OCI-LY3 (cell line): ENCODE measurements at regions not wholly inside any gene's neighbourhood (a gene's known extent, or its start where the extent isn't known, plus 50 kb on each side); places are given as distances from the start of the nearest gene placed in this dataset.

Experiments used
- H2AFZ ChIP-seq: fragments of 200-600, 300-600 bp; shearing (Covaris generic); 2 replicates; pipeline ENCODE4 v1.6.0; 2014; ENCODE audit warnings: antibody characterized with exemption, low read depth, low read length
- H3K27ac ChIP-seq: fragments of 200-600, 300-600 bp; sonication (generic); 2 replicates; pipeline ENCODE4 v1.5.1; 2014; ENCODE audit warnings: mild to moderate bottlenecking, low read length, moderate library complexity, mixed read lengths
- H3K27me3 ChIP-seq: fragments of 200-600, 300-600 bp; sonication (generic); 2 replicates; pipeline ENCODE4 v1.6.1; 2014; ENCODE audit warnings: low read depth, low read length, mixed read lengths
- H3K36me3 ChIP-seq: fragments of 200-600, 300-600 bp; sonication (generic); replicated peaks from 2 replicates; pipeline ENCODE3; 2014; ENCODE audit warnings: low read depth, low read length, mixed read lengths
- H3K4me1 ChIP-seq: fragments of 300-600, 200-600 bp; sonication (generic); 2 replicates; pipeline ENCODE4 v1.6.1; 2014; ENCODE audit warnings: low read length, mixed read lengths
- H3K4me2 ChIP-seq: fragments of 200-600, 300-600 bp; sonication (generic); 2 replicates; pipeline ENCODE4 v1.6.1; 2014; ENCODE audit warnings: low read length, mixed read lengths
- H3K4me3 ChIP-seq: fragments of 300-600, 200-600 bp; sonication (generic); 2 replicates; pipeline ENCODE4 v1.5.1; 2014; ENCODE audit warnings: antibody characterized with exemption, mild to moderate bottlenecking, low read length, moderate library complexity
- H3K79me2 ChIP-seq: fragments of 300-600, 200-600 bp; shearing (Covaris generic); 2 replicates; pipeline ENCODE4 v1.6.1; 2014; ENCODE audit warnings: mild to moderate bottlenecking, low read length, mixed read lengths
- H3K9ac ChIP-seq: fragments of 300-600, 200-600 bp; shearing (Covaris generic); 2 replicates; pipeline ENCODE4 v1.6.0; 2014; ENCODE audit warnings: mild to moderate bottlenecking, low read length, moderate library complexity
- H3K9me3 ChIP-seq: fragments of 200-600, 300-600 bp; shearing (Covaris generic); 2 replicates; pipeline ENCODE4 v1.6.1; 2014; ENCODE audit warnings: low read length, mixed read lengths; ENCODE audit not compliant: insufficient read depth
- H4K20me1 ChIP-seq: fragments of 200-600, 300-600 bp; sonication (generic); 2 replicates; pipeline ENCODE4 v1.6.1; 2016; ENCODE audit warnings: low read length, mixed read lengths; ENCODE audit not compliant: insufficient read depth
- EZH2phosphoT487 ChIP-seq: fragments of 200-600 bp; shearing (Covaris generic); IDR thresholded peaks from 2 replicates; pipeline ENCODE4 v1.6.1; 2018; ENCODE audit warnings: antibody characterized with exemption, mixed run types, low read depth
- TF ChIP-seq, protein P1 (sequence below): fragments of 200-600, 300-600 bp; sonication (generic); IDR thresholded peaks from 2 replicates; pipeline ENCODE4 v1.5.1; 2014; ENCODE audit warnings: antibody characterized with exemption, low read length, low read depth

GRCh38 chr4:14524276-14524675 is 478.0 kb upstream of the CPEB2 start:
- Histone ChIP-seq H3K79me2 (no peaks in the 10 kb centered on the region), H3K4me3 (no peak overlapping the region), H3K27ac (no peak overlapping the region), H3K4me1 (no peaks in the 10 kb centered on the region), H2AFZ (no peak overlapping the region), H3K4me2 (no peak overlapping the region), H3K9ac (no peak overlapping the region), H3K9me3 (no peaks in the 10 kb centered on the region), H4K20me1 (no peaks in the 10 kb centered on the region), H3K27me3 (no peaks in the 10 kb centered on the region), H3K36me3 (no peaks in the 10 kb centered on the region)
- TF ChIP-seq, protein P1, sequence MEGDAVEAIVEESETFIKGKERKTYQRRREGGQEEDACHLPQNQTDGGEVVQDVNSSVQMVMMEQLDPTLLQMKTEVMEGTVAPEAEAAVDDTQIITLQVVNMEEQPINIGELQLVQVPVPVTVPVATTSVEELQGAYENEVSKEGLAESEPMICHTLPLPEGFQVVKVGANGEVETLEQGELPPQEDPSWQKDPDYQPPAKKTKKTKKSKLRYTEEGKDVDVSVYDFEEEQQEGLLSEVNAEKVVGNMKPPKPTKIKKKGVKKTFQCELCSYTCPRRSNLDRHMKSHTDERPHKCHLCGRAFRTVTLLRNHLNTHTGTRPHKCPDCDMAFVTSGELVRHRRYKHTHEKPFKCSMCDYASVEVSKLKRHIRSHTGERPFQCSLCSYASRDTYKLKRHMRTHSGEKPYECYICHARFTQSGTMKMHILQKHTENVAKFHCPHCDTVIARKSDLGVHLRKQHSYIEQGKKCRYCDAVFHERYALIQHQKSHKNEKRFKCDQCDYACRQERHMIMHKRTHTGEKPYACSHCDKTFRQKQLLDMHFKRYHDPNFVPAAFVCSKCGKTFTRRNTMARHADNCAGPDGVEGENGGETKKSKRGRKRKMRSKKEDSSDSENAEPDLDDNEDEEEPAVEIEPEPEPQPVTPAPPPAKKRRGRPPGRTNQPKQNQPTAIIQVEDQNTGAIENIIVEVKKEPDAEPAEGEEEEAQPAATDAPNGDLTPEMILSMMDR: no peak
- TF ChIP-seq EZH2phosphoT487: no peak

GRCh38 chr4:14528918-14529317 is 473.4 kb upstream of the CPEB2 start:
- Histone ChIP-seq H3K9ac (no peak overlapping the region), H3K27me3 (no peaks in the 10 kb centered on the region), H3K4me3 (no peak overlapping the region), H3K36me3 (no peaks in the 10 kb centered on the region), H3K9me3 (no peaks in the 10 kb centered on the region), H3K4me2 (no peak overlapping the region), H3K79me2 (no peaks in the 10 kb centered on the region), H2AFZ (no peak overlapping the region), H3K4me1 (no peaks in the 10 kb centered on the region), H3K27ac (no peak overlapping the region), H4K20me1 (no peaks in the 10 kb centered on the region)
- no peak for TF ChIP-seq EZH2phosphoT487

DNA sequence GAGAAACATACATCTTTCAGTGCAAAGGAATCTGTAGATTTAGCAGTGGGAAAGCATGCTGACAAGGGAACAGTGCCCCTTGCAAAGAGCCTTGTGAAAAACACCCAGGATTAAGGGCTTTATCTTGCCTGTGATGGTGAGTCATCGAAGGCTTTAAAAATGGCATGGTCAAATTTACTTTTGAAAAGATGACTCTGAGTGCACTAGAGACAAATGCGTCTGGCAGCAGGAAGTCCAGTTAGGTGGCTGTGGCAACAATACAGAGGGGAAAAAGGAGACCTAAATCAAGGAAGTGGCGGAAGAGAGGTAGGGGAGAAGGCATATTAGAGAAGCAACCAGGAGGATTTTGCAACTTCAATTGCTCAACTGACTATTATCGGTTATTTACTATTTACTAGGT is 472.6 kb upstream of the CPEB2 start:
- TF ChIP-seq, protein P1: no peak
- TF ChIP-seq EZH2phosphoT487: no peak
- Histone ChIP-seq H3K4me2 (no peak overlapping the region), H3K9me3 (no peaks in the 10 kb centered on the region), H3K9ac (no peak overlapping the region), H4K20me1 (no peaks in the 10 kb centered on the region), H3K27me3 (no peaks in the 10 kb centered on the region), H3K79me2 (no peaks in the 10 kb centered on the region), H3K4me3 (no peak overlapping the region), H3K4me1 (no peaks in the 10 kb centered on the region), H3K36me3 (no peaks in the 10 kb centered on the region), H3K27ac (no peak overlapping the region), H2AFZ (no peak overlapping the region)

DNA sequence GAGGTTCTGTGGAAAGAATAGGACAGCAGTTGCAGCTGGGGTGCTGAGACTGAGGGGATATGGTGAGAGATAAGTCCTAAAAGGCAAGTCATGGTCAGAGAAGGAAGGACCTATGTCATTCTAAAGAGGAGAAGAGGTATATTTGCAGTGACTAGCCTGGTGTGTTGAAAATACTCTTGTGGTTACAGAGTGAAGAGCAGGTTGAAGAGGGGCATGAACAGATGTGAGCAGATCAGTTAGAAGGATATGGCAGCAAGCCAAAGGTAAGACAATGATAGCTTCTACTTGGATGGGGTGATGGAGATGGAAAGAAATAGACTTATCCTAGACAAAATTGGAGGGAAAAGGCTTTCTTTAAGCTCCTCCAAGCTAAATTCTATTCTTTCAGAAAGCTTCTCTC is 469.8 kb upstream of the CPEB2 start:
- Histone ChIP-seq H3K36me3 (no peaks in the 10 kb centered on the region), H3K9ac (no peak overlapping the region)
- no peak for TF ChIP-seq EZH2phosphoT487
- TF ChIP-seq, protein P1: no peak

DNA sequence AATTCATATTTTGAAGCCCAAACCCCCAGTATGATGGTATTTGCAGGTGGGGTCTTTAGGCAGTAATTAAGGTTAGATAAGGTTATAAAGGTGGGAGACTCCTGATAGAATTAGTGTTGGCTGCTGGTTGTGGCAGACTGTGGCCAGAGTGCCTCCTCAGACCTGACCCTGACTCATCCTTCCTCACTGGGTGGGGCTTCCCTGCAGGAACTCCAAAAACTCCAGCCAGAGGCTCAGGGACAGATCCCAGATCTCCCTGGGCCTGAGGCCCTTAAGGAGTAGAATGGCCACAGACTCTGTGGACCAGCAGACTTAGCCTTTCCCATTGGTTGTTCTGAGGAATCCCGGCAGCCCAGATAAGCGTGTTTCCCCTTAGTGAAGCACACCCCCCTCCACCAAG is 463.0 kb upstream of the CPEB2 start:
- Histone ChIP-seq H2AFZ (no peak overlapping the region), H3K27ac (no peak overlapping the region), H3K9me3 (no peaks in the 10 kb centered on the region), H3K36me3 (no peaks in the 10 kb centered on the region), H3K4me1 (no peaks in the 10 kb centered on the region), H4K20me1 (no peaks in the 10 kb centered on the region), H3K4me3 (no peak overlapping the region), H3K4me2 (no peak overlapping the region), H3K79me2 (no peaks in the 10 kb centered on the region), H3K27me3 (no peaks in the 10 kb centered on the region), H3K9ac (no peak overlapping the region)
- TF ChIP-seq, protein P1: no peak
- TF ChIP-seq EZH2phosphoT487: no peak

More for the DNA sequence above, 469.8 kb upstream of the CPEB2 start:
- H2AFZ ChIP-seq: no peak overlapping the region
- H3K27me3 ChIP-seq: no peaks in the 10 kb centered on the region
- H3K9me3 ChIP-seq: no peaks in the 10 kb centered on the region
- no peaks in the 10 kb centered on the region for H3K79me2 ChIP-seq
- no peaks in the 10 kb centered on the region for H3K4me1 ChIP-seq
- no peak overlapping the region for H3K4me3 ChIP-seq
- no peak overlapping the region for H3K27ac ChIP-seq
- no peak overlapping the region for H3K4me2 ChIP-seq
- H4K20me1 ChIP-seq: no peaks in the 10 kb centered on the region
